NCI-H774 (cell line): ENCODE measurements at regions not wholly inside any gene's neighbourhood (a gene's known extent, or its start where the extent isn't known, plus 50 kb on each side); places are given as distances from the start of the nearest gene placed in this dataset.
A peak's percentile ranks its signal among the peaks of the same experiment; 100 is the strongest.
"Not testable (repeated sequence)": the region's sequence is repeated elsewhere in the genome, so short reads cannot be mapped to it uniquely, and the experiment has no call there.

Source experiments
- DNase-seq: peaks from one replicate; lab custom pipeline; 2025; lab: John Stamatoyannopoulos, UW

GRCh38 chr2:236348279-236348678 lies 84.1 kb upstream of the ASB18 start:
- no peak for DNase-seq

GRCh38 chr2:236348976-236349375 lies 84.8 kb upstream of the ASB18 start:
- no peak for DNase-seq

GRCh38 chr2:236350426-236350825 lies 86.2 kb upstream of the ASB18 start:
- no peak for DNase-seq

GRCh38 chr2:236351966-236352525 lies 87.8 kb upstream of the ASB18 start:
- DNase-seq: no peak

GRCh38 chr2:236352761-236353593 lies 88.8 kb upstream of the ASB18 start:
- peak; percentile 34 for DNase-seq

- no peak for DNase-seq
These were observed 89.4 kb upstream of the ASB18 start for GRCh38 chr2:236353594-236353942.

- DNase-seq: no peak
These were observed 90.1 kb upstream of the ASB18 start for GRCh38 chr2:236354056-236354940.

GRCh38 chr2:236354973-236355595 lies 90.9 kb upstream of the ASB18 start:
- DNase-seq: no peak

GRCh38 chr2:236355911-236356310 lies 91.7 kb upstream of the ASB18 start:
- DNase-seq: no peak

GRCh38 chr2:236356321-236356720 lies 92.1 kb upstream of the ASB18 start:
- DNase-seq: not testable (repeated sequence)

- not testable (repeated sequence) for DNase-seq
These were observed 94.3 kb upstream of the ASB18 start for GRCh38 chr2:236358482-236358881.

GRCh38 chr2:236359426-236360045 lies 95.3 kb upstream of the ASB18 start:
- DNase-seq: no peak

- DNase-seq: no peak
These were observed 96.3 kb upstream of the ASB18 start for GRCh38 chr2:236360496-236360895.

- no peak for DNase-seq
These were observed 99.6 kb upstream of the ASB18 start for GRCh38 chr2:236363711-236364277.

- DNase-seq: no peak
These were observed 101.2 kb upstream of the ASB18 start for GRCh38 chr2:236365258-236366048.

GRCh38 chr2:236366049-236366387 lies 101.8 kb upstream of the ASB18 start:
- DNase-seq: no peak

- no peak for DNase-seq
These were observed 102.2 kb upstream of the ASB18 start for GRCh38 chr2:236366397-236366796.

GRCh38 chr2:236367506-236368289 lies 103.5 kb upstream of the ASB18 start:
- DNase-seq: no peak

- DNase-seq: peak; percentile 14
These were observed 105.5 kb upstream of the ASB18 start for GRCh38 chr2:236369661-236370062.

GRCh38 chr2:236370847-236371409 lies 106.7 kb upstream of the ASB18 start:
- no peak for DNase-seq
